ENCODE measurements at regions not wholly inside any gene's neighbourhood (a gene's known extent, or its start where the extent isn't known, plus 50 kb on each side); places are given as distances from the start of the nearest gene placed in this dataset.

DNA sequence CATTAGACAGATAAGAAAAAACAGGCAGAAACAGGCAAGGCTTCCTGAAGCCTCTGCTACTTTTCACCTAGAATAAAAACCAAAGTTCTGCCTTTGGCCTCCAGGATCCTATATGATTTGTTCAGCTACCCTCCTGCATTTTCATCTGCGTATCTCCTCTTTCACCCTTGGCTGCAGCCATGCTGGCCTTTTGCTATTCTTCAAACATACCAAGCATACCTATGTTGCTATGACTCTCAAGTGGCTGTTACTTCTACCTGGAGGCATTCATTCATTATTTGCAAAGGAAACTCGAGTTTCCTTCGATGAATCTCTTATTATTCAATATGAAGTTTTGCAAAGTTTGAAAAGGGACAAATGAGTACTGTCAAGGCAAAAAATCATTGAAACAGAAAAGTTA is 106.4 kb upstream of the HNMT start:
- TF ChIP-seq, protein P1, sequence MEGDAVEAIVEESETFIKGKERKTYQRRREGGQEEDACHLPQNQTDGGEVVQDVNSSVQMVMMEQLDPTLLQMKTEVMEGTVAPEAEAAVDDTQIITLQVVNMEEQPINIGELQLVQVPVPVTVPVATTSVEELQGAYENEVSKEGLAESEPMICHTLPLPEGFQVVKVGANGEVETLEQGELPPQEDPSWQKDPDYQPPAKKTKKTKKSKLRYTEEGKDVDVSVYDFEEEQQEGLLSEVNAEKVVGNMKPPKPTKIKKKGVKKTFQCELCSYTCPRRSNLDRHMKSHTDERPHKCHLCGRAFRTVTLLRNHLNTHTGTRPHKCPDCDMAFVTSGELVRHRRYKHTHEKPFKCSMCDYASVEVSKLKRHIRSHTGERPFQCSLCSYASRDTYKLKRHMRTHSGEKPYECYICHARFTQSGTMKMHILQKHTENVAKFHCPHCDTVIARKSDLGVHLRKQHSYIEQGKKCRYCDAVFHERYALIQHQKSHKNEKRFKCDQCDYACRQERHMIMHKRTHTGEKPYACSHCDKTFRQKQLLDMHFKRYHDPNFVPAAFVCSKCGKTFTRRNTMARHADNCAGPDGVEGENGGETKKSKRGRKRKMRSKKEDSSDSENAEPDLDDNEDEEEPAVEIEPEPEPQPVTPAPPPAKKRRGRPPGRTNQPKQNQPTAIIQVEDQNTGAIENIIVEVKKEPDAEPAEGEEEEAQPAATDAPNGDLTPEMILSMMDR (IDR thresholded peaks at IDR 0.05) = no peak
- TF ChIP-seq POLR2A (IDR thresholded peaks at IDR 0.05) = no peak
